ENCODE measurements at regions not wholly inside any gene's neighbourhood (a gene's known extent, or its start where the extent isn't known, plus 50 kb on each side); places are given as distances from the start of the nearest gene placed in this dataset.
"Not testable (repeated sequence)": the region's sequence is repeated elsewhere in the genome, so short reads cannot be mapped to it uniquely, and the experiment has no call there.

DNA sequence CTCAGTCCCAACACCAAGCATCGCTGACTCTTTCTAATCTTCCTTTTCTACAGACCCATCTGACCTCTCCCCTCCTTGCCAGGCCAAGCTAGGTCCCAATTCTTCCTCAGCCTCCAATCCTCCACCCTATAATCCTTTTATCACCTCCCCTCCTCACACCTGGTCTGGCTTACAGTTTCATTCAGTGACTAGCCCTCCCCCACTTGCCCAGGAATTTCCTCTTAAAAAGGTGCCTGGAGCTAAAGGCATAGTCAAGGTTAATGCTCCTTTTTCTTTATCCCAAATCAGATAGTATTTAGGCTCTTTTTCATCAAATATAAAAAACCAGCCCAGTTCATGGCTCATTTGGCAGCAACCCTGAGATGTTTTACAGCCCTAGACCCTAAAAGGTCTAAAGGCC is 327.1 kb upstream of the KCNMB2 start:
- not testable (repeated sequence) for H3K79me2 ChIP-seq (ENCODE audit: control insufficient read depth, insufficient read depth, low read length, poor library complexity); H3K27me3 ChIP-seq (ENCODE audit: insufficient read depth, low read length); H3K9ac ChIP-seq (ENCODE audit: low read length); H4K12ac ChIP-seq (ENCODE audit: low read depth, low read length); H3K27ac ChIP-seq (ENCODE audit: low read depth, low read length); H2BK5ac ChIP-seq (ENCODE audit: low read depth, low read length, poor library complexity); H2AK5ac ChIP-seq (ENCODE audit: low read length); H3K4me3 ChIP-seq (ENCODE audit: low read depth, low read length); H4K8ac ChIP-seq (ENCODE audit: low read depth, low read length); H3K23ac ChIP-seq (ENCODE audit: low read length); H3K9me3 ChIP-seq (ENCODE audit: insufficient read depth, low read depth, low read length); H2AFZ ChIP-seq (ENCODE audit: insufficient read depth, low read length, poor library complexity); H2BK12ac ChIP-seq (ENCODE audit: low read length); H3K79me1 ChIP-seq (ENCODE audit: low read length); H3K14ac ChIP-seq (ENCODE audit: low read length); H3K4me2 ChIP-seq (ENCODE audit: low read length); H3K4ac ChIP-seq (ENCODE audit: low read depth, low read length); DNase-seq; H3K18ac ChIP-seq (ENCODE audit: low read length); H3K36me3 ChIP-seq (ENCODE audit: control insufficient read depth in 1 of 2, insufficient read depth in 2 of 2, low read length in 2 of 2)
- H3K4me1 ChIP-seq (ENCODE audit: control insufficient read depth in 1 of 2, insufficient read depth in 2 of 2, low read length in 2 of 2) = peaks cover 9 to 12% of the 10 kb centered on the region in 2 experiments
- peak overlapping the region; percentile 37 for H4K91ac ChIP-seq (ENCODE audit: low read depth, low read length)
- peak overlapping the region; percentile 13 for H2BK120ac ChIP-seq (ENCODE audit: insufficient read depth, low read length, poor library complexity)
- no CpG with 5 or more reads among the region's 1 CpG for WGBS (ENCODE audit: extremely low coverage, insufficient coverage, insufficient read length)

GRCh38 chr3:178209618-178210017 is 326.6 kb upstream of the KCNMB2 start:
- not testable (repeated sequence) for H3K4ac ChIP-seq (ENCODE audit: low read depth, low read length); H3K9ac ChIP-seq (ENCODE audit: low read length); H3K79me2 ChIP-seq (ENCODE audit: control insufficient read depth, insufficient read depth, low read length, poor library complexity); H3K4me3 ChIP-seq (ENCODE audit: low read depth, low read length); H3K23ac ChIP-seq (ENCODE audit: low read length); DNase-seq; H3K36me3 ChIP-seq (ENCODE audit: control insufficient read depth in 1 of 2, insufficient read depth in 2 of 2, low read length in 2 of 2); H3K4me2 ChIP-seq (ENCODE audit: low read length); H3K18ac ChIP-seq (ENCODE audit: low read length); H3K27ac ChIP-seq (ENCODE audit: low read depth, low read length); H2BK5ac ChIP-seq (ENCODE audit: low read depth, low read length, poor library complexity); H2AFZ ChIP-seq (ENCODE audit: insufficient read depth, low read length, poor library complexity); H3K79me1 ChIP-seq (ENCODE audit: low read length); H3K27me3 ChIP-seq (ENCODE audit: insufficient read depth, low read length); H3K9me3 ChIP-seq (ENCODE audit: insufficient read depth, low read depth, low read length)
- Histone ChIP-seq H4K12ac (ENCODE audit: low read depth, low read length) (peak overlapping the region; percentile 30), H2AK5ac (ENCODE audit: low read length) (peak overlapping the region; percentile 54), H4K8ac (ENCODE audit: low read depth, low read length) (peak overlapping the region; percentile 28), H2BK12ac (ENCODE audit: low read length) (peak overlapping the region; percentile 31), H2BK120ac (ENCODE audit: insufficient read depth, low read length, poor library complexity) (peak overlapping the region; percentile 72), H3K4me1 (ENCODE audit: control insufficient read depth in 1 of 2, insufficient read depth in 2 of 2, low read length in 2 of 2) (peaks cover 9 to 12% of the 10 kb centered on the region in 2 experiments), H3K14ac (ENCODE audit: low read length) (peak overlapping the region; percentile 17), H4K91ac (ENCODE audit: low read depth, low read length) (peak overlapping the region; percentile 55)
- WGBS (ENCODE audit: extremely low coverage, insufficient coverage, insufficient read length) = no CpG with 5 or more reads among the region's 2 CpGs

- not testable (repeated sequence) for H2AFZ ChIP-seq (ENCODE audit: insufficient read depth, low read length, poor library complexity); H2AK5ac ChIP-seq (ENCODE audit: low read length); DNase-seq; H2BK12ac ChIP-seq (ENCODE audit: low read length); H3K9ac ChIP-seq (ENCODE audit: low read length); H3K4ac ChIP-seq (ENCODE audit: low read depth, low read length); H3K4me2 ChIP-seq (ENCODE audit: low read length); H3K27ac ChIP-seq (ENCODE audit: low read depth, low read length); H2BK5ac ChIP-seq (ENCODE audit: low read depth, low read length, poor library complexity); H3K27me3 ChIP-seq (ENCODE audit: insufficient read depth, low read length); H2BK120ac ChIP-seq (ENCODE audit: insufficient read depth, low read length, poor library complexity); H3K18ac ChIP-seq (ENCODE audit: low read length); H3K79me2 ChIP-seq (ENCODE audit: control insufficient read depth, insufficient read depth, low read length, poor library complexity); H3K9me3 ChIP-seq (ENCODE audit: insufficient read depth, low read depth, low read length); H3K36me3 ChIP-seq (ENCODE audit: control insufficient read depth in 1 of 2, insufficient read depth in 2 of 2, low read length in 2 of 2); H4K8ac ChIP-seq (ENCODE audit: low read depth, low read length); H3K4me3 ChIP-seq (ENCODE audit: low read depth, low read length); H3K23ac ChIP-seq (ENCODE audit: low read length); H3K14ac ChIP-seq (ENCODE audit: low read length); H4K12ac ChIP-seq (ENCODE audit: low read depth, low read length); H3K79me1 ChIP-seq (ENCODE audit: low read length); H4K91ac ChIP-seq (ENCODE audit: low read depth, low read length)
- peaks cover 9 to 12% of the 10 kb centered on the region in 2 experiments for H3K4me1 ChIP-seq (ENCODE audit: control insufficient read depth in 1 of 2, insufficient read depth in 2 of 2, low read length in 2 of 2)
- WGBS (ENCODE audit: extremely low coverage, insufficient coverage, insufficient read length) = no CpG with 5 or more reads among the region's 1 CpG
Observed at GRCh38 chr3:178211086-178211485, 325.1 kb upstream of the KCNMB2 start.

DNA sequence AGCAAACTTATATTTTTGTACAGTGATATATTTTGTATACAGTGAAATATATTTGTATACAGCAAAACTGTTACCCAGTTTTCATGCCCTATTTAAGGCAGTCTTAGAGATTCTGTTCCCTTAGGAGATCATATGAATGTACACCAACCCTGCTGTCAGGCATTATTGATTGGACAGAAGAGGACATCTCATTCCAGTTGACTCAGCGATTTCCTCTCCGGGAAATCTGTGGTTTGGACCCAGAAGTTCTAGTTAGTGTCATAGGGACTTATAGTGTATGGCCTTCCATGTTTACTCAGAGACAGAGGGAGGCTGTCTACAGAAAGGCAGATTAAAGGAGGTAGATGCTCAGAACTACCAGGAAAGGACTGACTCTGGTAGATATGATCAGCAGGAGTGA is 318.8 kb upstream of the KCNMB2 start:
- no peaks in the 10 kb centered on the region for H3K79me1 ChIP-seq (ENCODE audit: low read length)
- DNase-seq = no peak
- no peaks in the 10 kb centered on the region for H3K9me3 ChIP-seq (ENCODE audit: insufficient read depth, low read depth, low read length)
- H2BK120ac ChIP-seq (ENCODE audit: insufficient read depth, low read length, poor library complexity) = no peak overlapping the region
- H2AFZ ChIP-seq (ENCODE audit: insufficient read depth, low read length, poor library complexity) = no peak overlapping the region
- H2BK5ac ChIP-seq (ENCODE audit: low read depth, low read length, poor library complexity) = no peak overlapping the region
- H2AK5ac ChIP-seq (ENCODE audit: low read length) = no peak overlapping the region
- no peaks in the 10 kb centered on the region for H3K27me3 ChIP-seq (ENCODE audit: insufficient read depth, low read length)
- no peak overlapping the region for H2BK12ac ChIP-seq (ENCODE audit: low read length)
- H4K12ac ChIP-seq (ENCODE audit: low read depth, low read length) = no peak overlapping the region
- no CpG with 5 or more reads among the region's 2 CpGs for WGBS (ENCODE audit: extremely low coverage, insufficient coverage, insufficient read length)
- H3K27ac ChIP-seq (ENCODE audit: low read depth, low read length) = no peak overlapping the region
- no peaks in the 10 kb centered on the region for H3K79me2 ChIP-seq (ENCODE audit: control insufficient read depth, insufficient read depth, low read length, poor library complexity)
- no peak overlapping the region for H3K14ac ChIP-seq (ENCODE audit: low read length)
- no peak overlapping the region for H4K91ac ChIP-seq (ENCODE audit: low read depth, low read length)
- no peak overlapping the region for H3K4me3 ChIP-seq (ENCODE audit: low read depth, low read length)
- H4K8ac ChIP-seq (ENCODE audit: low read depth, low read length) = no peak overlapping the region
- no peak overlapping the region for H3K18ac ChIP-seq (ENCODE audit: low read length)
- H3K4me2 ChIP-seq (ENCODE audit: low read length) = no peak overlapping the region
- no peak overlapping the region for H3K9ac ChIP-seq (ENCODE audit: low read length)
- H3K4me1 ChIP-seq (ENCODE audit: control insufficient read depth in 1 of 2, insufficient read depth in 2 of 2, low read length in 2 of 2) = no peaks in the 10 kb centered on the region
- no peaks in the 10 kb centered on the region for H3K36me3 ChIP-seq (ENCODE audit: control insufficient read depth in 1 of 2, insufficient read depth in 2 of 2, low read length in 2 of 2)
- H3K23ac ChIP-seq (ENCODE audit: low read length) = no peak overlapping the region
- H3K4ac ChIP-seq (ENCODE audit: low read depth, low read length) = no peak overlapping the region

All from trophoblast cell (in vitro differentiated cells and primary cell).